IMR-90 (cell line): ENCODE measurements at regions not wholly inside any gene's neighbourhood (a gene's known extent, or its start where the extent isn't known, plus 50 kb on each side); places are given as distances from the start of the nearest gene placed in this dataset.

Experiments used
- ATAC-seq: fragments of 200-7000 bp; cut with Tn5 transposase; 2 replicates; pipeline ENCODE4 v1.9.1; 2020; ENCODE audit warnings: low read depth, mild to moderate bottlenecking, moderate library complexity
- BruUV-seq: library from RNA; stranded (reverse); fragments of 400-500 nt; replicated peaks from 2 replicates; lab custom pipeline; 2021; lab: Mats Ljungman, UMichigan
- CTCF ChIA-PET: fragments of 300-600 bp; formaldehyde crosslinking; extraction: SDS; loops from one replicate; lab custom pipeline; 2021; ENCODE audit warnings: antibody characterized with exemption; lab: Yijun Ruan, JAX
- POLR2A ChIA-PET: fragments of 300-600 bp; sonication (Branson Sonifier 250); formaldehyde crosslinking; loops from one replicate; lab custom pipeline; 2022; ENCODE audit warnings: antibody characterized with exemption; ENCODE audit not compliant: unreplicated experiment; lab: Charles Lee
- DNase-seq: peaks from one replicate; pipeline ENCODE4 v3.0.0; 2013
- H2AFZ ChIP-seq: replicated peaks from 2 replicates; pipeline ENCODE3; 2013; ENCODE audit warnings: low read length, mild to moderate bottlenecking; ENCODE audit not compliant: poor library complexity
- H2AK5ac ChIP-seq: 2 replicates; pipeline ENCODE4 v1.6.1; 2013; ENCODE audit warnings: low read depth, low read length, inconsistent platforms
- H2AK9ac ChIP-seq: replicated peaks from 2 replicates; pipeline ENCODE3; 2013; ENCODE audit warnings: mild to moderate bottlenecking, low read depth, low read length, moderate library complexity; ENCODE audit not compliant: poor library complexity
- H2BK120ac ChIP-seq: 2 replicates; pipeline ENCODE4 v1.6.1; 2013; ENCODE audit warnings: low read depth, low read length, inconsistent platforms
- H2BK15ac ChIP-seq: 3 replicates; pipeline ENCODE4 v1.6.1; 2013; ENCODE audit warnings: low read depth, low read length, inconsistent platforms
- H2BK20ac ChIP-seq: 2 replicates; pipeline ENCODE4 v1.6.1; 2013; ENCODE audit warnings: low read depth, mild to moderate bottlenecking, inconsistent platforms, low read length, moderate library complexity
- H2BK5ac ChIP-seq: 2 replicates; pipeline ENCODE4 v1.6.1; 2013; ENCODE audit warnings: mild to moderate bottlenecking, low read depth, low read length, inconsistent platforms; ENCODE audit not compliant: poor library complexity, severe bottlenecking
- H3K14ac ChIP-seq: replicated peaks from 2 replicates; pipeline ENCODE4 v1.6.1; 2013; ENCODE audit warnings: low read depth, low read length, inconsistent platforms
- H3K18ac ChIP-seq: 2 replicates; pipeline ENCODE4 v1.6.1; 2013; ENCODE audit warnings: low read depth, low read length, control low read depth
- H3K23ac ChIP-seq: 2 replicates; pipeline ENCODE4 v1.6.1; 2013; ENCODE audit warnings: low read depth, low read length, inconsistent platforms
- H3K27ac ChIP-seq: 2 replicates; pipeline ENCODE4 v1.5.1; 2013; ENCODE audit warnings: mild to moderate bottlenecking, control low read depth, low read length; ENCODE audit not compliant: insufficient read depth
- H3K27me3 ChIP-seq: 2 replicates; pipeline ENCODE4 v1.6.1; 2013; ENCODE audit warnings: low read length; ENCODE audit not compliant: control insufficient read depth, insufficient read depth
- H3K36me3 ChIP-seq: 2 replicates; pipeline ENCODE4 v1.6.1; 2013; ENCODE audit warnings: low read length, mixed read lengths; ENCODE audit not compliant: control insufficient read depth, insufficient read depth
- H3K4ac ChIP-seq: 2 replicates; pipeline ENCODE4 v1.6.1; 2013; ENCODE audit warnings: low read depth, low read length, inconsistent platforms
- H3K4me1 ChIP-seq: 2 replicates; pipeline ENCODE4 v1.6.1; 2013; ENCODE audit warnings: low read length, mixed read lengths; ENCODE audit not compliant: control insufficient read depth, insufficient read depth
- H3K4me2 ChIP-seq: 2 replicates; pipeline ENCODE4 v1.6.1; 2013; ENCODE audit warnings: low read depth, mild to moderate bottlenecking, control low read depth, low read length, moderate library complexity
- H3K4me3 ChIP-seq: 2 replicates; pipeline ENCODE4 v1.5.1; 2013; ENCODE audit warnings: low read depth, mild to moderate bottlenecking, control low read depth, low read length, moderate library complexity; ENCODE audit not compliant: insufficient read depth
- H3K56ac ChIP-seq: 2 replicates; pipeline ENCODE4 v1.6.1; 2013; ENCODE audit warnings: low read length, inconsistent platforms; ENCODE audit not compliant: insufficient read depth; ENCODE audit errors: extremely low read depth
- H3K79me1 ChIP-seq, 2 experiments: 2 replicates each; pipeline ENCODE4 v1.6.1; 2013; ENCODE audit warnings: low read length in 2 of 2, inconsistent platforms in 1 of 2, low read depth in 1 of 2
- H3K9ac ChIP-seq: 2 replicates; pipeline ENCODE4 v1.6.1; 2013; ENCODE audit warnings: low read depth, low read length, control low read depth
- H3K9me1 ChIP-seq: 2 replicates; pipeline ENCODE4 v1.6.1; 2013; ENCODE audit warnings: low read length, inconsistent platforms; ENCODE audit not compliant: insufficient read depth
- H3K9me3 ChIP-seq: 2 replicates; pipeline ENCODE4 v1.6.1; 2013; ENCODE audit warnings: low read length; ENCODE audit not compliant: control insufficient read depth, insufficient read depth
- H4K20me1 ChIP-seq: 2 replicates; pipeline ENCODE4 v1.6.1; 2013; ENCODE audit warnings: low read length, inconsistent platforms; ENCODE audit not compliant: insufficient read depth
- H4K5ac ChIP-seq: 2 replicates; pipeline ENCODE4 v1.6.1; 2013; ENCODE audit warnings: mild to moderate bottlenecking, low read depth, low read length, control low read depth
- H4K8ac ChIP-seq, 2 experiments: 2 replicates each; pipeline ENCODE4 v1.6.1; 2013; ENCODE audit warnings: low read depth in 2 of 2, low read length in 2 of 2, control low read depth in 1 of 2, inconsistent platforms in 1 of 2
- H4K91ac ChIP-seq: 2 replicates; pipeline ENCODE4 v1.6.1; 2013; ENCODE audit warnings: low read depth, low read length, inconsistent platforms; ENCODE audit not compliant: insufficient read depth
- BHLHE40 ChIP-seq: fragments of 150-350 bp; IDR thresholded peaks from 2 replicates; pipeline ENCODE4 v1.6.1; 2016; ENCODE audit warnings: mild to moderate bottlenecking, low read depth, low read length
- CEBPB ChIP-seq: IDR thresholded peaks from 2 replicates; pipeline ENCODE4 v1.6.1; 2012; ENCODE audit warnings: low read depth, low read length, improper control_type of control experiment
- CHD1 ChIP-seq: IDR thresholded peaks from 2 replicates; pipeline ENCODE4 v1.6.1; 2012; ENCODE audit warnings: low read depth, low read length, improper control_type of control experiment
- FOS ChIP-seq: fragments of 150-350 bp; IDR thresholded peaks from 2 replicates; pipeline ENCODE4 v1.6.1; 2016; ENCODE audit warnings: low read depth, low read length
- MAFK ChIP-seq: IDR thresholded peaks from 2 replicates; pipeline ENCODE4 v1.6.1; 2012; ENCODE audit warnings: low read depth, low read length, improper control_type of control experiment
- MAZ ChIP-seq: IDR thresholded peaks from 2 replicates; pipeline ENCODE4 v1.6.1; 2012; ENCODE audit warnings: low read depth, mild to moderate bottlenecking, low read length, improper control_type of control experiment, moderate library complexity, borderline replicate concordance
- MXI1 ChIP-seq: IDR thresholded peaks from 2 replicates; pipeline ENCODE4 v1.6.1; 2012; ENCODE audit warnings: low read depth, mild to moderate bottlenecking, low read length, moderate library complexity, borderline replicate concordance
- NFE2L2 ChIP-seq: fragments of 150-350 bp; IDR thresholded peaks from 2 replicates; pipeline ENCODE4 v1.6.1; 2016; ENCODE audit warnings: low read depth, mild to moderate bottlenecking, low read length
- POLR2A ChIP-seq: IDR thresholded peaks from 2 replicates; pipeline ENCODE4 v1.6.1; 2012; ENCODE audit warnings: mild to moderate bottlenecking, low read depth, low read length
- RAD21 ChIP-seq: IDR thresholded peaks from 2 replicates; pipeline ENCODE4 v1.6.1; 2012; ENCODE audit warnings: low read length, improper control_type of control experiment
- RCOR1 ChIP-seq: IDR thresholded peaks from 2 replicates; pipeline ENCODE4 v1.6.1; 2012; ENCODE audit warnings: mild to moderate bottlenecking, low read length, improper control_type of control experiment; ENCODE audit not compliant: insufficient replicate concordance
- RFX5 ChIP-seq: IDR thresholded peaks from 2 replicates; pipeline ENCODE4 v1.8.0; 2012; ENCODE audit warnings: low read depth, mild to moderate bottlenecking, low read length, moderate library complexity
- SMC3 ChIP-seq: fragments of 150-350 bp; IDR thresholded peaks from 2 replicates; pipeline ENCODE4 v1.6.1; 2016; ENCODE audit warnings: low read depth, mild to moderate bottlenecking, antibody characterized with exemption, low read length, moderate library complexity
- WGBS, 2 experiments: methylation state at CpG; one replicate each; pipeline versions ENCODE4 v1.1.5 to v1.1.7; 2013; ENCODE audit warnings: missing lambda C conversion rate in 2 of 2; ENCODE audit not compliant: insufficient read length in 1 of 2; ENCODE audit errors: extremely low coverage in 2 of 2; 5-methylcytosine and 5-hydroxymethylcytosine counted together
- dilution Hi-C: fragments of 300-500 bp; cut with HindIII; formaldehyde crosslinking; loops from one replicate; pipeline ENCODE4 v1.14.3; 2018; ENCODE audit warnings: low sequenced_read_pairs; ENCODE audit not compliant: unreplicated experiment
- in situ Hi-C: fragments of 300-500 bp; cut with MboI; formaldehyde crosslinking; loops from 3 replicates; pipeline ENCODE4 v1.14.3; 2019; ENCODE audit warnings: low sequenced_read_pairs, inconsistent platforms, mixed read lengths
- intact Hi-C: fragments of 100-400 bp; cut with micrococcal nuclease; formaldehyde crosslinking; loops from 2 replicates; pipeline ENCODE4 v1.10.0; 2022
- TF ChIP-seq, protein P1 (sequence below): fragments of 150-350 bp; IDR thresholded peaks from 2 replicates; pipeline ENCODE4 v1.6.1; 2017; ENCODE audit warnings: mild to moderate bottlenecking, antibody characterized with exemption, low read length, low read depth
- TF ChIP-seq, protein P2 (sequence below): fragments of 150-350 bp; IDR thresholded peaks from 2 replicates; pipeline ENCODE4 v1.6.1; 2016; ENCODE audit warnings: low read depth, mild to moderate bottlenecking, low read length, moderate library complexity, borderline replicate concordance
- TF ChIP-seq, protein P3 (sequence below): conservative IDR thresholded peaks from 2 replicates; pipeline ENCODE4 v1.5.1; 2012; ENCODE audit warnings: mild to moderate bottlenecking, low read depth, low read length, improper control_type of control experiment

DNA sequence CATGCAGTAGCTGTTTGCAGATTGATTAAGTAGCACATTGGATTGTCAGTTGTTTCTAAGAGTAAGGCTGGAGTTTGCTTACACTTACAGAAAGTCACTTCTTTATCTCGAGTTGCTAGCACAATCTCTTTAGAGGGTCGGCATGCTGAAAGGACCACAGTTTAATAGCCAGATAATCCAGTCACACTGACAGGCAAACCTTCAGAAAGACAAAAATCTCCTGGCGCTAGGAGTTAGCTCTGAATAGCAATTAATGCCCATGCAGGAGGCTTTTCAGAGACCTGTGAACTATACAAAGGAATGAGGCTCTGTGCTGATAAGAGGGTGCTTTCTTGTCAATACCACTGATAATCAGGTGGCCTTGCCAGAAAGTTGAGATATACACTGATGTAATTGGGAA lies 1043.0 kb downstream of the AACS start:
- DNase-seq, result no peak
- Histone ChIP-seq H4K5ac (no peak overlapping the region), H3K79me1 (no peaks in the 10 kb centered on the region), H4K20me1 (no peaks in the 10 kb centered on the region), H3K56ac (no peak overlapping the region), H2AK5ac (no peak overlapping the region), H2BK20ac (no peak overlapping the region), H3K4me2 (no peak overlapping the region), H3K9me3 (peaks cover 12% of the 10 kb centered on the region), H2BK5ac (no peak overlapping the region), H3K9ac (no peak overlapping the region), H2BK120ac (no peak overlapping the region), H3K14ac (no peak overlapping the region), H3K4me1 (no peaks in the 10 kb centered on the region), H3K27me3 (no peaks in the 10 kb centered on the region), H3K9me1 (no peaks in the 10 kb centered on the region), H3K4me3 (no peak overlapping the region), H3K23ac (no peak overlapping the region), H3K4ac (no peak overlapping the region), H3K27ac (no peak overlapping the region), H4K91ac (no peak overlapping the region), H2AK9ac (no peak overlapping the region), H3K36me3 (no peaks in the 10 kb centered on the region), H3K18ac (no peak overlapping the region), H2AFZ (no peak overlapping the region), H4K8ac (no peak overlapping the region), H2BK15ac (no peak overlapping the region)
- dilution Hi-C loops, result no loop called here
- no TSS peak for BruUV-seq
- TF ChIP-seq RCOR1 (no peak), SMC3 (no peak), CHD1 (no peak), MAFK (no peak), POLR2A (no peak), FOS (no peak), MAZ (no peak), CEBPB (no peak), MXI1 (no peak), RAD21 (no peak), BHLHE40 (no peak), NFE2L2 (no peak), RFX5 (no peak)
- TF ChIP-seq, protein P1, sequence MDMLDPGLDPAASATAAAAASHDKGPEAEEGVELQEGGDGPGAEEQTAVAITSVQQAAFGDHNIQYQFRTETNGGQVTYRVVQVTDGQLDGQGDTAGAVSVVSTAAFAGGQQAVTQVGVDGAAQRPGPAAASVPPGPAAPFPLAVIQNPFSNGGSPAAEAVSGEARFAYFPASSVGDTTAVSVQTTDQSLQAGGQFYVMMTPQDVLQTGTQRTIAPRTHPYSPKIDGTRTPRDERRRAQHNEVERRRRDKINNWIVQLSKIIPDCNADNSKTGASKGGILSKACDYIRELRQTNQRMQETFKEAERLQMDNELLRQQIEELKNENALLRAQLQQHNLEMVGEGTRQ, result no peak
- TF ChIP-seq, protein P2, sequence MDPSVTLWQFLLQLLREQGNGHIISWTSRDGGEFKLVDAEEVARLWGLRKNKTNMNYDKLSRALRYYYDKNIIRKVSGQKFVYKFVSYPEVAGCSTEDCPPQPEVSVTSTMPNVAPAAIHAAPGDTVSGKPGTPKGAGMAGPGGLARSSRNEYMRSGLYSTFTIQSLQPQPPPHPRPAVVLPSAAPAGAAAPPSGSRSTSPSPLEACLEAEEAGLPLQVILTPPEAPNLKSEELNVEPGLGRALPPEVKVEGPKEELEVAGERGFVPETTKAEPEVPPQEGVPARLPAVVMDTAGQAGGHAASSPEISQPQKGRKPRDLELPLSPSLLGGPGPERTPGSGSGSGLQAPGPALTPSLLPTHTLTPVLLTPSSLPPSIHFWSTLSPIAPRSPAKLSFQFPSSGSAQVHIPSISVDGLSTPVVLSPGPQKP, result no peak
- TF ChIP-seq, protein P3, sequence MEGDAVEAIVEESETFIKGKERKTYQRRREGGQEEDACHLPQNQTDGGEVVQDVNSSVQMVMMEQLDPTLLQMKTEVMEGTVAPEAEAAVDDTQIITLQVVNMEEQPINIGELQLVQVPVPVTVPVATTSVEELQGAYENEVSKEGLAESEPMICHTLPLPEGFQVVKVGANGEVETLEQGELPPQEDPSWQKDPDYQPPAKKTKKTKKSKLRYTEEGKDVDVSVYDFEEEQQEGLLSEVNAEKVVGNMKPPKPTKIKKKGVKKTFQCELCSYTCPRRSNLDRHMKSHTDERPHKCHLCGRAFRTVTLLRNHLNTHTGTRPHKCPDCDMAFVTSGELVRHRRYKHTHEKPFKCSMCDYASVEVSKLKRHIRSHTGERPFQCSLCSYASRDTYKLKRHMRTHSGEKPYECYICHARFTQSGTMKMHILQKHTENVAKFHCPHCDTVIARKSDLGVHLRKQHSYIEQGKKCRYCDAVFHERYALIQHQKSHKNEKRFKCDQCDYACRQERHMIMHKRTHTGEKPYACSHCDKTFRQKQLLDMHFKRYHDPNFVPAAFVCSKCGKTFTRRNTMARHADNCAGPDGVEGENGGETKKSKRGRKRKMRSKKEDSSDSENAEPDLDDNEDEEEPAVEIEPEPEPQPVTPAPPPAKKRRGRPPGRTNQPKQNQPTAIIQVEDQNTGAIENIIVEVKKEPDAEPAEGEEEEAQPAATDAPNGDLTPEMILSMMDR, result no peak
- POLR2A ChIA-PET, result no interaction called here
- CTCF ChIA-PET, result no interaction called here
- intact Hi-C loops, result no loop called here
- WGBS, 2 experiments, result no CpG with 5 or more reads among the region's 3 CpGs
- in situ Hi-C loops, result no loop called here
- no peak for ATAC-seq
